A549 (cell line): ENCODE measurements at regions not wholly inside any gene's neighbourhood (a gene's known extent, or its start where the extent isn't known, plus 50 kb on each side); places are given as distances from the start of the nearest gene placed in this dataset.

Experiments used
- ATAC-seq, 2 experiments: fragments of 200-7000 bp in 1 of 2; fragments of >200 bp in 1 of 2; cut with Nextera tagmentation in 1 of 2; cut with Tn5 transposase in 1 of 2; 3 replicates each; pipeline versions ENCODE4 v1.8.0 to v1.9.1; 2018 to 2020; ENCODE audit warnings: mild to moderate bottlenecking in 1 of 2, moderate library complexity in 1 of 2
- CTCF ChIA-PET: fragments of 300-600 bp; sonication (Branson Sonifier 250); formaldehyde crosslinking; extraction: SDS; loops from one replicate; lab custom pipeline; 2021; ENCODE audit warnings: antibody characterized with exemption, inconsistent platforms; lab: Yijun Ruan, JAX
- POLR2A ChIA-PET: fragments of 350-600 bp; formaldehyde crosslinking; extraction: SDS; loops from one replicate; lab custom pipeline; 2021; ENCODE audit warnings: antibody characterized with exemption, inconsistent platforms; lab: Yijun Ruan, JAX
- DNase-seq, 2 experiments: peaks; one replicate each; pipeline versions ENCODE4 v3.0.0 to v3.0.0-alpha.2; 2011 to 2016; ENCODE audit warnings: low read depth in 1 of 2, low spot score in 1 of 2
- FAIRE-seq: peaks from 2 replicates; lab custom pipeline; 2011; peaks lifted over from hg19 to GRCh38; lab: Jason Lieb, UNC
- H3K27ac ChIP-seq, 2 experiments: fragments of >200 bp; sonication (Bioruptor Twin); formaldehyde crosslinking; 3 replicates each; pipeline ENCODE4 v1.5.1; 2016 to 2017
- H3K4me1 ChIP-seq: fragments of >200 bp; sonication (Bioruptor Twin); formaldehyde crosslinking; 3 replicates; pipeline ENCODE4 v1.6.1; 2016
- H3K4me2 ChIP-seq: fragments of >200 bp; sonication (Bioruptor Twin); formaldehyde crosslinking; 3 replicates; pipeline ENCODE4 v1.6.1; 2016
- H3K4me3 ChIP-seq: fragments of >200 bp; sonication (Bioruptor Twin); formaldehyde crosslinking; 3 replicates; pipeline ENCODE4 v1.5.1; 2016
- H3K9me3 ChIP-seq: fragments of >200 bp; sonication (Bioruptor Twin); formaldehyde crosslinking; 3 replicates; pipeline ENCODE4 v1.6.1; 2016
- CBX2 ChIP-seq: fragments of 200-600 bp; sonication (generic); IDR thresholded peaks from 2 replicates; pipeline ENCODE4 v1.6.1; 2016; ENCODE audit warnings: low read depth, mild to moderate bottlenecking, borderline replicate concordance
- CEBPB ChIP-seq, 2 experiments: fragments of >200 bp in 1 of 2; sonication (Bioruptor Twin) in 1 of 2; formaldehyde crosslinking in 1 of 2; IDR thresholded peaks; 2 replicates each; pipeline ENCODE4 v1.6.1; 2012 to 2016
- CHD2 ChIP-seq: fragments of 150-350 bp; IDR thresholded peaks from 2 replicates; pipeline ENCODE4 v1.6.1; 2014; ENCODE audit warnings: low read length; ENCODE audit not compliant: partially characterized antibody
- CHD4 ChIP-seq: fragments of 200-600 bp; sonication (generic); IDR thresholded peaks from 2 replicates; pipeline ENCODE4 v1.6.1; 2016; ENCODE audit warnings: antibody characterized with exemption, mild to moderate bottlenecking, borderline replicate concordance
- EHF ChIP-seq: fragments of 250-450 bp; sonication (Bioruptor Pico); IDR thresholded peaks from 2 replicates; pipeline ENCODE4 v1.5.0; 2020; ENCODE audit warnings: mild to moderate bottlenecking
- EP300 ChIP-seq, 2 experiments: fragments of >200 bp; sonication (Bioruptor Twin); formaldehyde crosslinking; IDR thresholded peaks; 2 replicates in 1 of 2; 3 replicates in 1 of 2; pipeline ENCODE4 v1.6.1; 2016 to 2017
- ESRRA ChIP-seq: fragments of 150-350 bp; IDR thresholded peaks from 2 replicates; pipeline ENCODE4 v1.6.1; 2014; ENCODE audit warnings: mild to moderate bottlenecking, low read length, borderline replicate concordance
- FOSB ChIP-seq: fragments of 250-450 bp; sonication (Bioruptor Pico); IDR thresholded peaks from 2 replicates; pipeline ENCODE4 v1.5.0; 2020; ENCODE audit warnings: mild to moderate bottlenecking, moderate library complexity
- FOXS1 ChIP-seq: fragments of 250-450 bp; sonication (Bioruptor Pico); IDR thresholded peaks from 2 replicates; pipeline ENCODE4 v1.5.0; 2020; ENCODE audit warnings: mild to moderate bottlenecking, moderate library complexity
- HDAC2 ChIP-seq: fragments of 200-600 bp; sonication (generic); IDR thresholded peaks from 2 replicates; pipeline ENCODE4 v1.6.1; 2016
- HMGXB4 ChIP-seq: fragments of 250-450 bp; sonication (Bioruptor Pico); IDR thresholded peaks from 2 replicates; pipeline ENCODE4 v1.5.0; 2021; ENCODE audit warnings: mild to moderate bottlenecking, moderate library complexity, borderline replicate concordance
- HOXA7 ChIP-seq: fragments of 250-450 bp; sonication (Bioruptor Pico); IDR thresholded peaks from 2 replicates; pipeline ENCODE4 v1.5.0; 2020; ENCODE audit warnings: mild to moderate bottlenecking, moderate library complexity
- HOXB13 ChIP-seq: fragments of 250-450 bp; sonication (Bioruptor Pico); IDR thresholded peaks from 2 replicates; pipeline ENCODE4 v1.5.0; 2020; ENCODE audit warnings: low read depth, mild to moderate bottlenecking, moderate library complexity
- HOXB5 ChIP-seq: fragments of 250-450 bp; sonication (Bioruptor Pico); IDR thresholded peaks from 2 replicates; pipeline ENCODE4 v1.5.0; 2020; ENCODE audit warnings: mild to moderate bottlenecking, moderate library complexity
- JUN ChIP-seq, 2 experiments: fragments of >200 bp; sonication (Bioruptor Twin); formaldehyde crosslinking; IDR thresholded peaks; 2 replicates in 1 of 2; 3 replicates in 1 of 2; pipeline ENCODE4 v1.6.1; 2016 to 2017
- JUNB ChIP-seq: fragments of >200 bp; sonication (Bioruptor Twin); formaldehyde crosslinking; IDR thresholded peaks from 2 replicates; pipeline ENCODE4 v1.6.1; 2016
- MAX ChIP-seq: IDR thresholded peaks from 2 replicates; pipeline ENCODE4 v1.6.1; 2012
- NFE2L2 ChIP-seq: fragments of 150-350 bp; conservative IDR thresholded peaks from 2 replicates; pipeline ENCODE4 v1.6.1; 2014; ENCODE audit warnings: low read length
- NR3C1 ChIP-seq: fragments of >200 bp; sonication (Bioruptor Twin); formaldehyde crosslinking; IDR thresholded peaks from 3 replicates; pipeline ENCODE4 v1.6.1; 2017
- POLR2A ChIP-seq: IDR thresholded peaks from 2 replicates; pipeline ENCODE4 v1.6.1; 2012; ENCODE audit warnings: mild to moderate bottlenecking, low read length
- POLR2AphosphoS2 ChIP-seq: conservative IDR thresholded peaks from 2 replicates; pipeline ENCODE4 v1.6.1; 2012; ENCODE audit warnings: low read length, improper control_type of control experiment, inconsistent platforms
- RAD21 ChIP-seq, 2 experiments: fragments of >200 bp in 1 of 2; sonication (Bioruptor Twin) in 1 of 2; formaldehyde crosslinking in 1 of 2; IDR thresholded peaks in 1 of 2; conservative IDR thresholded peaks in 1 of 2; 2 replicates in 1 of 2; 3 replicates in 1 of 2; pipeline ENCODE4 v1.6.1; 2012 to 2018; ENCODE audit warnings: inconsistent platforms in 1 of 2
- RARB ChIP-seq: fragments of 250-450 bp; sonication (Bioruptor Pico); IDR thresholded peaks from 2 replicates; pipeline ENCODE4 v1.8.0; 2021; ENCODE audit warnings: mild to moderate bottlenecking, moderate library complexity
- RFX5 ChIP-seq: fragments of 450-650 bp; IDR thresholded peaks from 2 replicates; pipeline ENCODE4 v1.7.1; 2014; ENCODE audit warnings: antibody characterized with exemption, mild to moderate bottlenecking, moderate library complexity
- RNF2 ChIP-seq: fragments of 200-600 bp; sonication (generic); IDR thresholded peaks from 2 replicates; pipeline ENCODE4 v1.6.1; 2016; ENCODE audit warnings: low read depth, mild to moderate bottlenecking, antibody characterized with exemption, moderate library complexity, borderline replicate concordance
- SMC3 ChIP-seq: fragments of >200 bp; sonication (Bioruptor Twin); formaldehyde crosslinking; IDR thresholded peaks from 3 replicates; pipeline ENCODE4 v1.6.1; 2018; ENCODE audit warnings: inconsistent platforms
- SREBF2 ChIP-seq: fragments of 450-650 bp; IDR thresholded peaks from 2 replicates; pipeline ENCODE4 v1.6.1; 2014; ENCODE audit warnings: mild to moderate bottlenecking, moderate library complexity
- TFCP2L1 ChIP-seq: fragments of 250-450 bp; sonication (Bioruptor Pico); IDR thresholded peaks from 2 replicates; pipeline ENCODE4 v1.5.0; 2021; ENCODE audit warnings: mild to moderate bottlenecking
- USF2 ChIP-seq: fragments of 450-650 bp; IDR thresholded peaks from 2 replicates; pipeline ENCODE4 v1.6.1; 2014; ENCODE audit warnings: antibody characterized with exemption
- ZSCAN20 ChIP-seq: fragments of 250-450 bp; sonication (Bioruptor Pico); IDR thresholded peaks from 2 replicates; pipeline ENCODE4 v1.8.0; 2022; ENCODE audit warnings: mild to moderate bottlenecking, moderate library complexity
- WGBS: methylation state at CpG from one replicate; pipeline ENCODE4 v1.1.6; 2017; ENCODE audit errors: missing lambda C conversion rate; 5-methylcytosine and 5-hydroxymethylcytosine counted together
- TF ChIP-seq, protein P1 (sequence below): fragments of 150-350 bp; IDR thresholded peaks from 2 replicates; pipeline ENCODE4 v1.6.1; 2014; ENCODE audit warnings: low read depth, mild to moderate bottlenecking, low read length
- TF ChIP-seq, protein P2 (sequence below): fragments of >200 bp; sonication (Bioruptor Twin); formaldehyde crosslinking; IDR thresholded peaks from 3 replicates; pipeline ENCODE4 v1.6.1; 2016
- TF ChIP-seq, protein P3 (sequence below): fragments of >200 bp; sonication (Bioruptor Twin); formaldehyde crosslinking; IDR thresholded peaks from 3 replicates; pipeline ENCODE4 v1.5.1; 2016
- TF ChIP-seq, protein P4 (sequence below): fragments of >200 bp; sonication (Bioruptor Twin); formaldehyde crosslinking; IDR thresholded peaks from 2 replicates; pipeline ENCODE4 v1.6.1; 2016

- peak overlapping the region; percentile 46 to 67; a peak in 5 of 6 replicates for H3K27ac ChIP-seq
- ATAC-seq (peak; percentile 68 to 71; a peak in 4 of 6 replicates), FAIRE-seq (no peak), DNase-seq (peak; percentile 7 to 51)
- ChIA-PET CTCF (interaction anchor here (0.6 to 2.9 kb wide), 41 partner anchors 9 to 627 kb away, joined by 3 to 24 read pairs (median 4); partner anchors contain the start of gene FOXQ1), POLR2A (no interaction called here)
- no peaks in the 10 kb centered on the region for H3K4me1 ChIP-seq
- no peak overlapping the region for H3K4me2 ChIP-seq
- H3K9me3 ChIP-seq, result no peaks in the 10 kb centered on the region
- WGBS, result 7% methylated on average over 5 of the region's 5 CpGs
- TF ChIP-seq EHF, result no peak
- TF ChIP-seq, protein P1, sequence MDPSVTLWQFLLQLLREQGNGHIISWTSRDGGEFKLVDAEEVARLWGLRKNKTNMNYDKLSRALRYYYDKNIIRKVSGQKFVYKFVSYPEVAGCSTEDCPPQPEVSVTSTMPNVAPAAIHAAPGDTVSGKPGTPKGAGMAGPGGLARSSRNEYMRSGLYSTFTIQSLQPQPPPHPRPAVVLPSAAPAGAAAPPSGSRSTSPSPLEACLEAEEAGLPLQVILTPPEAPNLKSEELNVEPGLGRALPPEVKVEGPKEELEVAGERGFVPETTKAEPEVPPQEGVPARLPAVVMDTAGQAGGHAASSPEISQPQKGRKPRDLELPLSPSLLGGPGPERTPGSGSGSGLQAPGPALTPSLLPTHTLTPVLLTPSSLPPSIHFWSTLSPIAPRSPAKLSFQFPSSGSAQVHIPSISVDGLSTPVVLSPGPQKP, result no peak
- TF ChIP-seq POLR2AphosphoS2, result no peak
- TF ChIP-seq, protein P2, sequence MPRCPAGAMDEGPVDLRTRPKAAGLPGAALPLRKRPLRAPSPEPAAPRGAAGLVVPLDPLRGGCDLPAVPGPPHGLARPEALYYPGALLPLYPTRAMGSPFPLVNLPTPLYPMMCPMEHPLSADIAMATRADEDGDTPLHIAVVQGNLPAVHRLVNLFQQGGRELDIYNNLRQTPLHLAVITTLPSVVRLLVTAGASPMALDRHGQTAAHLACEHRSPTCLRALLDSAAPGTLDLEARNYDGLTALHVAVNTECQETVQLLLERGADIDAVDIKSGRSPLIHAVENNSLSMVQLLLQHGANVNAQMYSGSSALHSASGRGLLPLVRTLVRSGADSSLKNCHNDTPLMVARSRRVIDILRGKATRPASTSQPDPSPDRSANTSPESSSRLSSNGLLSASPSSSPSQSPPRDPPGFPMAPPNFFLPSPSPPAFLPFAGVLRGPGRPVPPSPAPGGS, result no peak
- TF ChIP-seq MAX, result no peak
- no peak for TF ChIP-seq NFE2L2
- TF ChIP-seq FOSB, result no peak
- no peak for TF ChIP-seq JUNB
- TF ChIP-seq ZSCAN20 (CRISPR knock-in tag), result no peak
- TF ChIP-seq TFCP2L1 (CRISPR knock-in tag), result no peak
- TF ChIP-seq SMC3, result peak; percentile 89
- TF ChIP-seq CHD4, result no peak
- no peak for TF ChIP-seq RNF2
- no peak for TF ChIP-seq EP300 (IDR thresholded peaks at IDR 0.05)
- TF ChIP-seq USF2, result peak; percentile 45
- no peak for TF ChIP-seq RARB
- TF ChIP-seq HDAC2, result no peak
- TF ChIP-seq RAD21 (conservative IDR thresholded peaks at IDR 0.05 in 1 of 2, IDR thresholded peaks at IDR 0.05 in 1 of 2), result peak; percentile 82 to 90
- TF ChIP-seq, protein P3, sequence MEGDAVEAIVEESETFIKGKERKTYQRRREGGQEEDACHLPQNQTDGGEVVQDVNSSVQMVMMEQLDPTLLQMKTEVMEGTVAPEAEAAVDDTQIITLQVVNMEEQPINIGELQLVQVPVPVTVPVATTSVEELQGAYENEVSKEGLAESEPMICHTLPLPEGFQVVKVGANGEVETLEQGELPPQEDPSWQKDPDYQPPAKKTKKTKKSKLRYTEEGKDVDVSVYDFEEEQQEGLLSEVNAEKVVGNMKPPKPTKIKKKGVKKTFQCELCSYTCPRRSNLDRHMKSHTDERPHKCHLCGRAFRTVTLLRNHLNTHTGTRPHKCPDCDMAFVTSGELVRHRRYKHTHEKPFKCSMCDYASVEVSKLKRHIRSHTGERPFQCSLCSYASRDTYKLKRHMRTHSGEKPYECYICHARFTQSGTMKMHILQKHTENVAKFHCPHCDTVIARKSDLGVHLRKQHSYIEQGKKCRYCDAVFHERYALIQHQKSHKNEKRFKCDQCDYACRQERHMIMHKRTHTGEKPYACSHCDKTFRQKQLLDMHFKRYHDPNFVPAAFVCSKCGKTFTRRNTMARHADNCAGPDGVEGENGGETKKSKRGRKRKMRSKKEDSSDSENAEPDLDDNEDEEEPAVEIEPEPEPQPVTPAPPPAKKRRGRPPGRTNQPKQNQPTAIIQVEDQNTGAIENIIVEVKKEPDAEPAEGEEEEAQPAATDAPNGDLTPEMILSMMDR, result peak; percentile 77
- TF ChIP-seq CBX2, result no peak
- TF ChIP-seq, protein P4, sequence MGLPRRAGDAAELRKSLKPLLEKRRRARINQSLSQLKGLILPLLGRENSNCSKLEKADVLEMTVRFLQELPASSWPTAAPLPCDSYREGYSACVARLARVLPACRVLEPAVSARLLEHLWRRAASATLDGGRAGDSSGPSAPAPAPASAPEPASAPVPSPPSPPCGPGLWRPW, result no peak
- TF ChIP-seq HOXB13 (CRISPR knock-in tag), result no peak
- TF ChIP-seq SREBF2, result no peak
- no peak for TF ChIP-seq HOXB5 (CRISPR knock-in tag)
- no peak for TF ChIP-seq HOXA7 (CRISPR knock-in tag)
- no peak for TF ChIP-seq CEBPB (IDR thresholded peaks at IDR 0.05)
- no peak for TF ChIP-seq JUN (IDR thresholded peaks at IDR 0.05)
- no peak for TF ChIP-seq POLR2A
- no peak for TF ChIP-seq HMGXB4 (CRISPR knock-in tag)
- TF ChIP-seq FOXS1 (CRISPR knock-in tag), result no peak
- no peak for TF ChIP-seq ESRRA
- no peak for TF ChIP-seq RFX5
- TF ChIP-seq NR3C1, result no peak
- TF ChIP-seq CHD2, result no peak
- H3K4me3 ChIP-seq, result no peak overlapping the region
Measured at GRCh38 chr6:797479-798077, 104.6 kb upstream of the EXOC2 start.
